Heart left ventricle (tissue), 13 donors: ENCODE measurements at regions not wholly inside any gene's neighbourhood (a gene's known extent, or its start where the extent isn't known, plus 50 kb on each side); places are given as distances from the start of the nearest gene placed in this dataset.

Experiments
- POLR2A ChIP-seq, 2 donors: fragments of 450-650 bp; IDR thresholded peaks; one replicate each; pipeline ENCODE4 v1.6.1; 2017; ENCODE audit warnings: antibody characterized with exemption in 2 of 2, mild to moderate bottlenecking in 2 of 2, moderate library complexity in 2 of 2
- TF ChIP-seq, protein P1 (sequence below), 12 donors: fragments of 200-600 bp; sonication (generic) in 4 of 12; IDR thresholded peaks; one replicate each; pipeline versions ENCODE4 v1.5.0 to v1.8.0; 2018 to 2022; ENCODE audit warnings: antibody characterized with exemption in 12 of 12, mild to moderate bottlenecking in 5 of 12
- donor health status: ischemic (EF 13 %, LVEDD 7.1; RV severe dilation, severe dysfunction).
- donor health status: DM: no; HTN: yes; CAD: no.
- donor health status: DM: no; HTN: no; CAD: no.
- donor health status: ischemic (EF 25% LVEDD 6.9; RV normal size, moderate dysfunction).
- donor health status: ischemic (EF 25% LVEDD 5.7; RV mildly dilated, moderate dysfunction).
- donor health status: ischemic (EF 35%, LVEDD 5.7; RV mildly dilated, moderate dysfunction).
- donor health status: nonischemic (EF 11% LVEDD 7.7; RV severe dilation, severe dysfunction).
- donor health status: DM: yes; HTN: yes; CAD: no.
- donor health status: PGD.
- donor health status: ischemic (EF 29% LVEDD 5.4; RV normal size, mild dysfunction).
- donor health status: nonischemic (EF 23%, LVEDD 6.1; RV moderate dilation, normal function).

DNA sequence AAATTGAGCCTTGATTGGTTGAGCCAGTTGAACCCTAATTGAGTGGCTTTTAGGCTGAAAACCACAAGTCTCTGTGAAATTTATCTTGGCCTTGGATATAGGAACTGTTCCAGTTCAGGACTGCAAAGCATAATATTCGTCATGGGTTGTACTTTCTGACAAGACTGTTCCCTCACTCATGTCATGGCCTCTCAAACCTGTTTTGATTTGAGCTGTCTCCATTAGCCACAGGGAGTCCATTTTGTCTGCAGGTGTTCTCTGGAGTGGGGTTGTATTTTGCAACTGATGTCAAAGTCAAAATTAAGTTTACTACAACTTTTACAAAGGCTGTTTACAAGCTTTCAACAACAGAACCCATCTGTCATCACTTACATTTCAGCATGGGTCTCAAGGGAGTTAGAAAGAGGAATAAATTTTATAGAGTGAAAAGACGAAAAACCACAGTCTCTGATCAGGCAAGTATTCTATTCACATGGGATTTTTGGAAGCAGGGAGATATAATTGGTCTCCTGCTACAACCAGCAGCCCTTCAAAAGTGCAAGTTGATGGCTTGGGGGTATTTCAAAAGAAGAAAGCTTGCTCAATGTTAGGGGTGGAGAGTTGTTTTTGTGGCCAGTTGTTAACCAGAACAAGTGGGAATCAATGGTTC is 1716.3 kb downstream of the C4orf33 start:
- TF ChIP-seq, protein P1, sequence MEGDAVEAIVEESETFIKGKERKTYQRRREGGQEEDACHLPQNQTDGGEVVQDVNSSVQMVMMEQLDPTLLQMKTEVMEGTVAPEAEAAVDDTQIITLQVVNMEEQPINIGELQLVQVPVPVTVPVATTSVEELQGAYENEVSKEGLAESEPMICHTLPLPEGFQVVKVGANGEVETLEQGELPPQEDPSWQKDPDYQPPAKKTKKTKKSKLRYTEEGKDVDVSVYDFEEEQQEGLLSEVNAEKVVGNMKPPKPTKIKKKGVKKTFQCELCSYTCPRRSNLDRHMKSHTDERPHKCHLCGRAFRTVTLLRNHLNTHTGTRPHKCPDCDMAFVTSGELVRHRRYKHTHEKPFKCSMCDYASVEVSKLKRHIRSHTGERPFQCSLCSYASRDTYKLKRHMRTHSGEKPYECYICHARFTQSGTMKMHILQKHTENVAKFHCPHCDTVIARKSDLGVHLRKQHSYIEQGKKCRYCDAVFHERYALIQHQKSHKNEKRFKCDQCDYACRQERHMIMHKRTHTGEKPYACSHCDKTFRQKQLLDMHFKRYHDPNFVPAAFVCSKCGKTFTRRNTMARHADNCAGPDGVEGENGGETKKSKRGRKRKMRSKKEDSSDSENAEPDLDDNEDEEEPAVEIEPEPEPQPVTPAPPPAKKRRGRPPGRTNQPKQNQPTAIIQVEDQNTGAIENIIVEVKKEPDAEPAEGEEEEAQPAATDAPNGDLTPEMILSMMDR (IDR thresholded peaks at IDR 0.05) = no peak
- no peak for TF ChIP-seq POLR2A (IDR thresholded peaks at IDR 0.05)
